Transverse colon (tissue), 4 donors: ENCODE measurements at regions not wholly inside any gene's neighbourhood (a gene's known extent, or its start where the extent isn't known, plus 50 kb on each side); places are given as distances from the start of the nearest gene placed in this dataset.

Source experiments
- EP300 ChIP-seq: sonication (generic); formaldehyde crosslinking; IDR thresholded peaks from one replicate; pipeline ENCODE4 v1.6.1; 2017; ENCODE audit warnings: antibody characterized with exemption, low read depth
- POLR2A ChIP-seq: fragments of 450-650 bp; IDR thresholded peaks from one replicate; pipeline ENCODE4 v1.6.1; 2016; ENCODE audit warnings: antibody characterized with exemption, mild to moderate bottlenecking, moderate library complexity
- POLR2AphosphoS5 ChIP-seq, 3 donors: sonication (generic); formaldehyde crosslinking; IDR thresholded peaks; one replicate each; pipeline ENCODE4 v1.6.1; 2016; ENCODE audit warnings: antibody characterized with exemption in 3 of 3
- TF ChIP-seq, protein P1 (sequence below), 5 experiments: fragments of 200-600 bp in 3 of 5; fragments of 450-650 bp in 2 of 5; sonication (generic) in 3 of 5; IDR thresholded peaks; 1 replicate in 2 of 5; 2 replicates in 3 of 5; pipeline ENCODE4 v1.5.1; 2016 to 2017; ENCODE audit warnings: antibody characterized with exemption in 5 of 5, inconsistent platforms in 3 of 5, mild to moderate bottlenecking in 2 of 5, moderate library complexity in 1 of 5

DNA sequence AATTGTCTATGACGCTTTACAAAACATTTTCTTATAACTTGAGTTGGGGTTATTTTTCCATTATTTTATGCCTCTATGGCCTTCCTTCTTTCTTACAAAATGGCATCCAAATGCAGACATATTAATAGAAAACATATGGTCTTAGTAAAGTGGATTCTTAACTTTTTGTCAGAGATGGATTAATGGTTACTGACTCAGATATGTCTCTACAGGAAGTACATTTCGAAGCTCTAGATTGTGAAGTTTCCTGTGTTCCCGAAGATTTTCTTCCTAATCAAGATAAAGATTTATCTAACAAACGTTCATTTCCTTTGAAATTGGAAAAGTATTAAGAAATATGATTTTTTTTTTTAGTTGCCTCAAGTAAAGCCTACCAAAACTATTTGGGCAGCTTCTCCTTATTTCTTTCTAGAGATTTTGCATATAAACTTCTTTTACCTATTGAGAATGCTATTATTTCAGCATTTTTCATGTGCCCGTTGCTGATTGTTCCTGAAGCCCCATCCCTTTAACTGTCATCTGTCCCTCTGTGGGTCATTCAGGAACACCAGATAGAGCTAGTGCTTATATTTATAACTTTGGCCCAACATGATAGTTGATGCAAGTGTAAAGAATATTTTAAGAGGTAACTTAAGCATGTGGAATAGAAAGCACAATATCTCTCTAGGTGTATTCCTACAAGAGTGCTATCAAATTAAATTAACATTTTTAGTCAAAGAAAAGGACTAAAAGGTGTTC, 498.0 kb downstream of the CCDC85A start:
- TF ChIP-seq POLR2AphosphoS5 (IDR thresholded peaks at IDR 0.05), result no peak
- TF ChIP-seq POLR2A, result no peak
- TF ChIP-seq, protein P1, sequence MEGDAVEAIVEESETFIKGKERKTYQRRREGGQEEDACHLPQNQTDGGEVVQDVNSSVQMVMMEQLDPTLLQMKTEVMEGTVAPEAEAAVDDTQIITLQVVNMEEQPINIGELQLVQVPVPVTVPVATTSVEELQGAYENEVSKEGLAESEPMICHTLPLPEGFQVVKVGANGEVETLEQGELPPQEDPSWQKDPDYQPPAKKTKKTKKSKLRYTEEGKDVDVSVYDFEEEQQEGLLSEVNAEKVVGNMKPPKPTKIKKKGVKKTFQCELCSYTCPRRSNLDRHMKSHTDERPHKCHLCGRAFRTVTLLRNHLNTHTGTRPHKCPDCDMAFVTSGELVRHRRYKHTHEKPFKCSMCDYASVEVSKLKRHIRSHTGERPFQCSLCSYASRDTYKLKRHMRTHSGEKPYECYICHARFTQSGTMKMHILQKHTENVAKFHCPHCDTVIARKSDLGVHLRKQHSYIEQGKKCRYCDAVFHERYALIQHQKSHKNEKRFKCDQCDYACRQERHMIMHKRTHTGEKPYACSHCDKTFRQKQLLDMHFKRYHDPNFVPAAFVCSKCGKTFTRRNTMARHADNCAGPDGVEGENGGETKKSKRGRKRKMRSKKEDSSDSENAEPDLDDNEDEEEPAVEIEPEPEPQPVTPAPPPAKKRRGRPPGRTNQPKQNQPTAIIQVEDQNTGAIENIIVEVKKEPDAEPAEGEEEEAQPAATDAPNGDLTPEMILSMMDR (IDR thresholded peaks at IDR 0.05), result no peak
- no peak for TF ChIP-seq EP300
